Endodermal cell (in vitro differentiated cells): ENCODE measurements at regions not wholly inside any gene's neighbourhood (a gene's known extent, or its start where the extent isn't known, plus 50 kb on each side); places are given as distances from the start of the nearest gene placed in this dataset.

Experiments
- DNase-seq: peaks from one replicate; pipeline ENCODE4 v3.0.0-alpha.2; 2017
- H3K27ac ChIP-seq: 2 replicates; pipeline ENCODE4 v1.5.1; 2013; ENCODE audit warnings: mild to moderate bottlenecking, low read depth, low read length, moderate library complexity
- H3K27me3 ChIP-seq: 2 replicates; pipeline ENCODE4 v1.6.1; 2013; ENCODE audit warnings: mild to moderate bottlenecking, low read length, moderate library complexity; ENCODE audit not compliant: insufficient read depth, control insufficient read depth, poor library complexity, severe bottlenecking
- H3K36me3 ChIP-seq: 2 replicates; pipeline ENCODE4 v1.7.0; 2013; ENCODE audit warnings: mild to moderate bottlenecking, low read length, moderate library complexity; ENCODE audit not compliant: control insufficient read depth, insufficient read depth
- H3K4me1 ChIP-seq: one replicate; pipeline ENCODE4 v1.7.0; 2013; ENCODE audit warnings: low read length; ENCODE audit not compliant: control insufficient read depth, insufficient read depth
- H3K4me3 ChIP-seq: 2 replicates; pipeline ENCODE4 v1.5.1; 2013; ENCODE audit warnings: mild to moderate bottlenecking, low read length, moderate library complexity
- H3K9ac ChIP-seq: 2 replicates; pipeline ENCODE4 v1.6.1; 2013; ENCODE audit warnings: mild to moderate bottlenecking, low read length, moderate library complexity; ENCODE audit not compliant: poor library complexity, severe bottlenecking; ENCODE audit errors: extremely low read depth
- H3K9me3 ChIP-seq: 2 replicates; pipeline ENCODE4 v1.6.1; 2013; ENCODE audit warnings: mild to moderate bottlenecking, low read length, moderate library complexity; ENCODE audit not compliant: control insufficient read depth
- H3K27ac Mint-ChIP-seq: 2 replicates; pipeline ENCODE4 v1.8.0; 2020; ENCODE audit warnings: mixed read lengths
- H3K27me3 Mint-ChIP-seq: 2 replicates; pipeline ENCODE4 v1.8.0; 2021; ENCODE audit warnings: mild to moderate bottlenecking, mixed read lengths; ENCODE audit not compliant: insufficient read depth
- H3K36me3 Mint-ChIP-seq: 2 replicates; pipeline ENCODE4 v1.8.0; 2020; ENCODE audit warnings: low read depth, mixed read lengths
- H3K4me1 Mint-ChIP-seq: 2 replicates; pipeline ENCODE4 v1.8.0; 2020; ENCODE audit warnings: mixed read lengths
- H3K4me3 Mint-ChIP-seq: 2 replicates; pipeline ENCODE4 v1.8.0; 2020; ENCODE audit warnings: mild to moderate bottlenecking, moderate library complexity, mixed read lengths
- H3K9me3 Mint-ChIP-seq: 2 replicates; pipeline ENCODE4 v1.8.0; 2020; ENCODE audit warnings: mild to moderate bottlenecking, mixed read lengths
- WGBS, 2 experiments: methylation state at CpG; one replicate each; pipeline versions ENCODE4 v1.1.5 to v1.1.7; 2013; ENCODE audit warnings: missing lambda C conversion rate in 2 of 2, mixed read lengths in 1 of 2; ENCODE audit not compliant: insufficient coverage in 1 of 2, insufficient read length in 1 of 2; 5-methylcytosine and 5-hydroxymethylcytosine counted together
- TF ChIP-seq, protein P1 (sequence below): fragments of 200-600 bp; sonication (generic); conservative IDR thresholded peaks from 2 replicates; pipeline ENCODE4 v1.5.0; 2021; ENCODE audit warnings: antibody characterized with exemption, mild to moderate bottlenecking

DNA sequence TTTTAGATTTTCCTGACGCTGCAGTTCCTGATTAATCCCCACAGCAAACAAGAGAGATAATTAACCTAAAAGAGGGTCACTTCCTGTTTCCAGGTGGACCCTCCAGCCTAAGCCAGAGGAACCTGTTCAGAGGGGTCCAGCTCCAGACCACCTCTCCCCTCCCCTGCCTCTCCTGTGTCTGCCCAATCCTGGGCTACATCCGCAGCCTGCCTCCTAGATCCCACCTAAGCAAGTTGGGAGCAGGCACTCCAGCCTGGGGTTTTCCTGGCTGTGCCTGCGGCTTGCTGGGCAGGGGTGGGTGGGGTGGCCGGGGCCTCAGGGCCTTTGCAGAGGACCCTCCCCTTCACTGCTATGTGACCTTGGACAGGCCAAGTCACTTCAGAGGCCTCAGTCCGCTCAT is 178.6 kb upstream of the LINGO1 start:
- no peaks in the 10 kb centered on the region for H3K36me3 Mint-ChIP-seq
- H3K27me3 Mint-ChIP-seq = peaks cover 5% of the 10 kb centered on the region
- WGBS, 2 experiments = 60 to 100% methylated on average over 2 to 5 of the region's 5 CpGs
- H3K9me3 ChIP-seq = no peaks in the 10 kb centered on the region
- no peak overlapping the region for H3K9ac ChIP-seq
- peaks cover 22% of the 10 kb centered on the region for H3K4me1 Mint-ChIP-seq
- no peak overlapping the region for H3K4me3 Mint-ChIP-seq
- TF ChIP-seq, protein P1, sequence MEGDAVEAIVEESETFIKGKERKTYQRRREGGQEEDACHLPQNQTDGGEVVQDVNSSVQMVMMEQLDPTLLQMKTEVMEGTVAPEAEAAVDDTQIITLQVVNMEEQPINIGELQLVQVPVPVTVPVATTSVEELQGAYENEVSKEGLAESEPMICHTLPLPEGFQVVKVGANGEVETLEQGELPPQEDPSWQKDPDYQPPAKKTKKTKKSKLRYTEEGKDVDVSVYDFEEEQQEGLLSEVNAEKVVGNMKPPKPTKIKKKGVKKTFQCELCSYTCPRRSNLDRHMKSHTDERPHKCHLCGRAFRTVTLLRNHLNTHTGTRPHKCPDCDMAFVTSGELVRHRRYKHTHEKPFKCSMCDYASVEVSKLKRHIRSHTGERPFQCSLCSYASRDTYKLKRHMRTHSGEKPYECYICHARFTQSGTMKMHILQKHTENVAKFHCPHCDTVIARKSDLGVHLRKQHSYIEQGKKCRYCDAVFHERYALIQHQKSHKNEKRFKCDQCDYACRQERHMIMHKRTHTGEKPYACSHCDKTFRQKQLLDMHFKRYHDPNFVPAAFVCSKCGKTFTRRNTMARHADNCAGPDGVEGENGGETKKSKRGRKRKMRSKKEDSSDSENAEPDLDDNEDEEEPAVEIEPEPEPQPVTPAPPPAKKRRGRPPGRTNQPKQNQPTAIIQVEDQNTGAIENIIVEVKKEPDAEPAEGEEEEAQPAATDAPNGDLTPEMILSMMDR = no peak
- no peak overlapping the region for H3K4me3 ChIP-seq
- no peaks in the 10 kb centered on the region for H3K9me3 Mint-ChIP-seq
- H3K27ac ChIP-seq = no peak overlapping the region
- peak overlapping the region; percentile 32 for H3K27ac Mint-ChIP-seq
- peak; percentile 62 for DNase-seq
- H3K36me3 ChIP-seq = no peaks in the 10 kb centered on the region
- peaks cover 4% of the 10 kb centered on the region for H3K4me1 ChIP-seq
- H3K27me3 ChIP-seq = peaks cover 8% of the 10 kb centered on the region

DNA sequence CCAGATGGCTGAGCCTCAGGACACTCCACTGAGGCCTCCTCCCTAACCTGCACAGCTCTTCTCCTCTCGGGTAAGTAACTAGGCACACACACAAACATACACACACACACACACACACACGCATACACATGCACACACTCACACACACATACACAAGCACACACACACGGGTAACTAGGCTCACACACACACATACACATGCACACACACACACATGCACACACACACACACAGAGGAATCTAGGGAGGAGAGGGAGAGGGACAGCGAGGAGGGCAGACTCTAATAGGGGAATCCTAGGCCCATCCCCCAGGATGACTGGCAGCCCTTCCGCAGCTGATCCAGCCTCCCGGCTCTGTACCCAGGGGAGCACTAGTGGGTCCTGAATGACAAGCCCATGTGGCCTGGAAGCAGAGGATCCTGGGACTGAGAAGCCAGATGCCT is 177.4 kb upstream of the LINGO1 start:
- TF ChIP-seq, protein P1 = no peak
- no peak overlapping the region for H3K4me3 ChIP-seq
- H3K36me3 ChIP-seq = no peaks in the 10 kb centered on the region
- DNase-seq = no peak
- H3K4me1 Mint-ChIP-seq = peaks cover 22% of the 10 kb centered on the region
- no peak overlapping the region for H3K9ac ChIP-seq
- H3K27ac Mint-ChIP-seq = no peak overlapping the region
- H3K9me3 ChIP-seq = no peaks in the 10 kb centered on the region
- peaks cover 4% of the 10 kb centered on the region for H3K4me1 ChIP-seq
- no peak overlapping the region for H3K4me3 Mint-ChIP-seq
- no peak overlapping the region for H3K27ac ChIP-seq
- 60 to 84% methylated on average over 1 to 5 of the region's 6 CpGs for WGBS, 2 experiments
- H3K27me3 ChIP-seq = no peaks in the 10 kb centered on the region
- no peaks in the 10 kb centered on the region for H3K9me3 Mint-ChIP-seq
- no peaks in the 10 kb centered on the region for H3K36me3 Mint-ChIP-seq
- peaks cover 2% of the 10 kb centered on the region for H3K27me3 Mint-ChIP-seq

DNA sequence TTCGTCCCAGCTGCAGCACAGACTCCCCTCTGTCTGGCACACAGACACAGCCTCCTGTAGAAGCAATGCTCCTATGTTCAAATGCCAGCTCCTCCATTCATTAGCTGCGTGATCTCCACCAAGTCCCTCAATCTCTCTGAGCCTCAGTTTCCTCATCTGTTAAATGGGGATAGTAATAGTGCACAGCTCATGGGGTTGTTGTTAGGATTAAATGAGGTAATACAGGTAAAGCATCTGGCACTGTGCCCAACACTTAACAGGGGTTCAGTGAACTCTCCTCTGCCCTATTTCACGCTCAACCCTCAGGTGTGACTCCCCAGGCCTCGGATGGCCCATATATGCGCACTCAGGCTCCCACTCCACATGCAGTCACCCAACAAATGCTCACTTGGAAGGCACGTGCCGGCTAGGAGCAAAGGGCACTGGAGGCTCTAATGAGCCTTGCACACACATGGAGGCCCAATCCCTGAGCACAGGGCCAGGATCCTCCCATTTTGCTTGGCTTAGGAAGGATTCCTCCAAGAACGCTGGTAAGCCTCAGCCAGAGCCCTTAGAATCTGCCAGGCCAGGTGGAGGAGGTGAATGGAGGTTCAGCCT is 176.0 kb upstream of the LINGO1 start:
- Mint-ChIP-seq H3K9me3 (no peaks in the 10 kb centered on the region), H3K27ac (no peak overlapping the region), H3K4me3 (no peak overlapping the region), H3K36me3 (no peaks in the 10 kb centered on the region), H3K27me3 (peaks cover 2% of the 10 kb centered on the region), H3K4me1 (peaks cover 24% of the 10 kb centered on the region)
- WGBS, 2 experiments = 90 to 92% methylated on average over 2 to 8 of the region's 8 CpGs
- DNase-seq = no peak
- H3K4me1 ChIP-seq = peaks cover 4% of the 10 kb centered on the region
- TF ChIP-seq, protein P1 = no peak
- H3K27ac ChIP-seq = no peak overlapping the region
- no peaks in the 10 kb centered on the region for H3K9me3 ChIP-seq
- H3K36me3 ChIP-seq = no peaks in the 10 kb centered on the region
- no peaks in the 10 kb centered on the region for H3K27me3 ChIP-seq
- H3K4me3 ChIP-seq = no peak overlapping the region
- H3K9ac ChIP-seq = no peak overlapping the region
